ENCODE measurements at regions not wholly inside any gene's neighbourhood (a gene's known extent, or its start where the extent isn't known, plus 50 kb on each side); places are given as distances from the start of the nearest gene placed in this dataset.

DNA sequence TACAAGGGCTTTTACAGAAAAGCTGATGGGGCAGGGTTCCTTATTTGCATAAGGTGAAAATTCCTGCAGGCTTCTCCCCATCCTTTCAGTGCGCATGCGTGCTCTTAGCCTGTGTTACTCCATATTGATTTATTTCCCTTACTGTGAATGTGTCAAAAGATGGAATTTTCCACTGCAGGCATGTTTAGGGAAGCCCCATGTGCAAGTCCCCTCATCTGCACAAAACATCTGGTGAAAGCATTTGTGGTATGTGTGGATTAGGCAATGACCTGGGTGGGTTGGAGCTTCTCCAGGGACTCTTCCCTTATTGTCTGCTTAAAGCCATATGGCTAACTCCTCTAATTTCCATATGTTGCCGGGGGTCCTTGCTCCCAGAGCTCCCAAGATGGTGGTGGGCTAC, 912.7 kb upstream of the LRFN5 start:
- TF ChIP-seq POLR2A (IDR thresholded peaks at IDR 0.05) (no peak), EP300 (IDR thresholded peaks at IDR 0.05) (no peak)
- TF ChIP-seq, protein P1, sequence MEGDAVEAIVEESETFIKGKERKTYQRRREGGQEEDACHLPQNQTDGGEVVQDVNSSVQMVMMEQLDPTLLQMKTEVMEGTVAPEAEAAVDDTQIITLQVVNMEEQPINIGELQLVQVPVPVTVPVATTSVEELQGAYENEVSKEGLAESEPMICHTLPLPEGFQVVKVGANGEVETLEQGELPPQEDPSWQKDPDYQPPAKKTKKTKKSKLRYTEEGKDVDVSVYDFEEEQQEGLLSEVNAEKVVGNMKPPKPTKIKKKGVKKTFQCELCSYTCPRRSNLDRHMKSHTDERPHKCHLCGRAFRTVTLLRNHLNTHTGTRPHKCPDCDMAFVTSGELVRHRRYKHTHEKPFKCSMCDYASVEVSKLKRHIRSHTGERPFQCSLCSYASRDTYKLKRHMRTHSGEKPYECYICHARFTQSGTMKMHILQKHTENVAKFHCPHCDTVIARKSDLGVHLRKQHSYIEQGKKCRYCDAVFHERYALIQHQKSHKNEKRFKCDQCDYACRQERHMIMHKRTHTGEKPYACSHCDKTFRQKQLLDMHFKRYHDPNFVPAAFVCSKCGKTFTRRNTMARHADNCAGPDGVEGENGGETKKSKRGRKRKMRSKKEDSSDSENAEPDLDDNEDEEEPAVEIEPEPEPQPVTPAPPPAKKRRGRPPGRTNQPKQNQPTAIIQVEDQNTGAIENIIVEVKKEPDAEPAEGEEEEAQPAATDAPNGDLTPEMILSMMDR (IDR thresholded peaks at IDR 0.05) = no peak
